ENCODE measurements at regions not wholly inside any gene's neighbourhood (a gene's known extent, or its start where the extent isn't known, plus 50 kb on each side); places are given as distances from the start of the nearest gene placed in this dataset.

- Histone ChIP-seq H3K36me3 (no peaks in the 10 kb centered on the region), H3K27ac (no peak overlapping the region), H3K27me3 (peaks cover 51% of the 10 kb centered on the region), H3K4me3 (no peak overlapping the region), H3K4me1 (no peaks in the 10 kb centered on the region), H3K9me3 (no peaks in the 10 kb centered on the region)
- no peak for ATAC-seq
- TF ChIP-seq POLR2A (IDR thresholded peaks at IDR 0.05) (no peak), EP300 (IDR thresholded peaks at IDR 0.05) (no peak), POLR2AphosphoS5 (IDR thresholded peaks at IDR 0.05) (no peak)
- TF ChIP-seq, protein P1, sequence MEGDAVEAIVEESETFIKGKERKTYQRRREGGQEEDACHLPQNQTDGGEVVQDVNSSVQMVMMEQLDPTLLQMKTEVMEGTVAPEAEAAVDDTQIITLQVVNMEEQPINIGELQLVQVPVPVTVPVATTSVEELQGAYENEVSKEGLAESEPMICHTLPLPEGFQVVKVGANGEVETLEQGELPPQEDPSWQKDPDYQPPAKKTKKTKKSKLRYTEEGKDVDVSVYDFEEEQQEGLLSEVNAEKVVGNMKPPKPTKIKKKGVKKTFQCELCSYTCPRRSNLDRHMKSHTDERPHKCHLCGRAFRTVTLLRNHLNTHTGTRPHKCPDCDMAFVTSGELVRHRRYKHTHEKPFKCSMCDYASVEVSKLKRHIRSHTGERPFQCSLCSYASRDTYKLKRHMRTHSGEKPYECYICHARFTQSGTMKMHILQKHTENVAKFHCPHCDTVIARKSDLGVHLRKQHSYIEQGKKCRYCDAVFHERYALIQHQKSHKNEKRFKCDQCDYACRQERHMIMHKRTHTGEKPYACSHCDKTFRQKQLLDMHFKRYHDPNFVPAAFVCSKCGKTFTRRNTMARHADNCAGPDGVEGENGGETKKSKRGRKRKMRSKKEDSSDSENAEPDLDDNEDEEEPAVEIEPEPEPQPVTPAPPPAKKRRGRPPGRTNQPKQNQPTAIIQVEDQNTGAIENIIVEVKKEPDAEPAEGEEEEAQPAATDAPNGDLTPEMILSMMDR (IDR thresholded peaks at IDR 0.05), result no peak
- 70 to 78% methylated on average over 10 to 14 of the region's 16 CpGs for WGBS, 2 donors (ENCODE audit: low coverage in 1 of 2)
Measured at GRCh38 chr22:22123118-22123959, 121.2 kb upstream of the VPREB1 start.

GRCh38 chr22:22122348-22123117 is 122.1 kb upstream of the VPREB1 start:
- H3K9me3 ChIP-seq, result no peaks in the 10 kb centered on the region
- H3K36me3 ChIP-seq, result no peaks in the 10 kb centered on the region
- H3K4me1 ChIP-seq, result no peaks in the 10 kb centered on the region
- ATAC-seq, result no peak
- no peak overlapping the region for H3K4me3 ChIP-seq
- WGBS, 2 donors (ENCODE audit: low coverage in 1 of 2), result 75 to 81% methylated on average over 3 to 4 of the region's 4 CpGs
- TF ChIP-seq POLR2A (IDR thresholded peaks at IDR 0.05), result no peak
- TF ChIP-seq, protein P1 (IDR thresholded peaks at IDR 0.05), result no peak
- TF ChIP-seq EP300 (IDR thresholded peaks at IDR 0.05), result no peak
- no peak for TF ChIP-seq POLR2AphosphoS5 (IDR thresholded peaks at IDR 0.05)
- peaks cover 59% of the 10 kb centered on the region for H3K27me3 ChIP-seq
- no peak overlapping the region for H3K27ac ChIP-seq

DNA sequence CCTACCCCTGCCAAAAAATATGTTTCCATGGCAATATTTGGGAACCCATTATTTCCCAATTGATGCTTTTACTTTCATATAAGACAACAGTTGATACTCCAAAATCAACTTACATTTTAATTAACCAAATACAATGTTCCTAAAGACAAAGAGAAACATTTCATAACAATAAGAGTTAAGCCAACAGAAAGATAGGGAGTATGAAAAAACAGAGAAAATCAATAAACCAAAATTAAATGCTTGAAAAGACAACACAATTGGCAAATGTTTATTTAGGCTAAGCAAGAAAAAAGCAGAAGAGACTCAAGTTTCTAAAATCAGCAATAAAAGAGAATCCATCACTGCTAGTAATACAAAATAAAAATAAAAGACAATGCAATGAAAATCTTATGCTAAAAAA is 123.1 kb upstream of the VPREB1 start:
- TF ChIP-seq, protein P1 (IDR thresholded peaks at IDR 0.05), result no peak
- no peak for TF ChIP-seq EP300 (IDR thresholded peaks at IDR 0.05)
- Histone ChIP-seq H3K4me3 (no peak overlapping the region), H3K36me3 (no peaks in the 10 kb centered on the region), H3K9me3 (no peaks in the 10 kb centered on the region), H3K27ac (no peak overlapping the region), H3K4me1 (no peaks in the 10 kb centered on the region), H3K27me3 (peaks cover 70% of the 10 kb centered on the region)
- no peak for ATAC-seq

- peaks cover 76% of the 10 kb centered on the region for H3K27me3 ChIP-seq
Measured at GRCh38 chr22:22120160-22120559, 124.4 kb upstream of the VPREB1 start.

More at GRCh38 chr22:22120160-22120559, 124.4 kb upstream of the VPREB1 start:
- no peak for TF ChIP-seq POLR2A (IDR thresholded peaks at IDR 0.05)
- no peak for TF ChIP-seq EP300 (IDR thresholded peaks at IDR 0.05)
- TF ChIP-seq POLR2AphosphoS5 (IDR thresholded peaks at IDR 0.05), result no peak
- TF ChIP-seq, protein P1 (IDR thresholded peaks at IDR 0.05), result no peak
- Histone ChIP-seq H3K4me1 (no peaks in the 10 kb centered on the region), H3K9me3 (no peaks in the 10 kb centered on the region), H3K4me3 (no peak overlapping the region), H3K27ac (no peak overlapping the region), H3K36me3 (no peaks in the 10 kb centered on the region)
- WGBS, 2 donors (ENCODE audit: low coverage in 1 of 2), result 58 to 63% methylated on average over 3 of the region's 3 CpGs
- no peak for ATAC-seq
